ENCODE measurements at regions not wholly inside any gene's neighbourhood (a gene's known extent, or its start where the extent isn't known, plus 50 kb on each side); places are given as distances from the start of the nearest gene placed in this dataset.
"Not testable (repeated sequence)": the region's sequence is repeated elsewhere in the genome, so short reads cannot be mapped to it uniquely, and the experiment has no call there.

GRCh38 chr3:193001113-193001512 lies 83.5 kb upstream of the MB21D2 start:
- TF ChIP-seq POLR2AphosphoS5 (IDR thresholded peaks at IDR 0.05; ENCODE audit: low read depth, low read length); POLR2A (IDR thresholded peaks at IDR 0.05; ENCODE audit: low read depth, low read length); PAX5 (IDR thresholded peaks at IDR 0.05; ENCODE audit: insufficient read depth, low read length, severe bottlenecking); SPI1 (IDR thresholded peaks at IDR 0.05; ENCODE audit: low read depth, low read length): not testable (repeated sequence)
